Astrocyte (in vitro differentiated cells and primary cell): ENCODE measurements at regions not wholly inside any gene's neighbourhood (a gene's known extent, or its start where the extent isn't known, plus 50 kb on each side); places are given as distances from the start of the nearest gene placed in this dataset.

Source experiments
- DNase-seq: peaks from one replicate; pipeline ENCODE4 v3.0.0-alpha.2; 2010; ENCODE audit warnings: low read depth
- FAIRE-seq: peaks from 2 replicates; lab custom pipeline; 2011; peaks lifted over from hg19 to GRCh38; lab: Jason Lieb, UNC
- H2AFZ ChIP-seq: 2 replicates; pipeline ENCODE4 v1.6.0; 2012; ENCODE audit warnings: low read depth, low read length, inconsistent platforms
- H3K27ac ChIP-seq: 2 replicates; pipeline ENCODE4 v1.5.1; 2011; ENCODE audit warnings: low read depth, low read length, inconsistent platforms
- H3K27me3 ChIP-seq: 2 replicates; pipeline ENCODE4 v1.6.0; 2011; ENCODE audit warnings: low read length, inconsistent platforms; ENCODE audit not compliant: insufficient read depth
- H3K36me3 ChIP-seq: 2 replicates; pipeline ENCODE4 v1.5.1; 2011; ENCODE audit warnings: low read length, inconsistent platforms; ENCODE audit not compliant: insufficient read depth
- H3K4me1 ChIP-seq: 2 replicates; pipeline ENCODE4 v1.5.1; 2011; ENCODE audit warnings: low read length, inconsistent platforms; ENCODE audit not compliant: insufficient read depth
- H3K4me2 ChIP-seq: 2 replicates; pipeline ENCODE4 v1.6.0; 2012; ENCODE audit warnings: low read length, inconsistent platforms
- H3K4me3 ChIP-seq: 2 replicates; pipeline ENCODE4 v1.5.1; 2011; ENCODE audit warnings: low read depth, mild to moderate bottlenecking, low read length, inconsistent platforms; ENCODE audit not compliant: insufficient read depth
- H3K79me2 ChIP-seq: 2 replicates; pipeline ENCODE4 v1.6.0; 2012; ENCODE audit warnings: mild to moderate bottlenecking, low read length, inconsistent platforms; ENCODE audit not compliant: insufficient read depth
- H3K9ac ChIP-seq: 2 replicates; pipeline ENCODE4 v1.6.0; 2012; ENCODE audit warnings: mild to moderate bottlenecking, low read length, inconsistent platforms
- H3K9me3 ChIP-seq: 2 replicates; pipeline ENCODE4 v1.5.1; 2012; ENCODE audit warnings: low read depth, mild to moderate bottlenecking, low read length, inconsistent platforms; ENCODE audit not compliant: insufficient read depth
- H4K20me1 ChIP-seq: 2 replicates; pipeline ENCODE4 v1.6.0; 2012; ENCODE audit warnings: low read length, inconsistent platforms; ENCODE audit not compliant: insufficient read depth
- H3K27ac Mint-ChIP-seq: one replicate; pipeline ENCODE4 v1.8.0; 2021; ENCODE audit warnings: mild to moderate bottlenecking, mixed read lengths; ENCODE audit not compliant: unreplicated experiment
- H3K27me3 Mint-ChIP-seq: one replicate; pipeline ENCODE4 v1.8.0; 2021; ENCODE audit warnings: low read depth, mixed read lengths; ENCODE audit not compliant: unreplicated experiment
- H3K36me3 Mint-ChIP-seq: one replicate; pipeline ENCODE4 v1.8.0; 2021; ENCODE audit warnings: low read depth, mixed read lengths; ENCODE audit not compliant: unreplicated experiment
- H3K4me1 Mint-ChIP-seq: one replicate; pipeline ENCODE4 v1.8.0; 2021; ENCODE audit warnings: low read depth, mixed read lengths; ENCODE audit not compliant: unreplicated experiment
- H3K4me3 Mint-ChIP-seq: one replicate; pipeline ENCODE4 v1.8.0; 2021; ENCODE audit warnings: mild to moderate bottlenecking, moderate library complexity, mixed read lengths; ENCODE audit not compliant: unreplicated experiment
- H3K9me3 Mint-ChIP-seq: one replicate; pipeline ENCODE4 v1.8.0; 2021; ENCODE audit warnings: mild to moderate bottlenecking, mixed read lengths; ENCODE audit not compliant: unreplicated experiment
- EZH2 ChIP-seq: IDR thresholded peaks from 2 replicates; pipeline ENCODE4 v1.6.1; 2012; ENCODE audit warnings: mild to moderate bottlenecking, low read length, inconsistent platforms; ENCODE audit not compliant: insufficient read depth
- TF ChIP-seq, protein P1 (sequence below): IDR thresholded peaks from 2 replicates; pipeline ENCODE4 v1.5.1; 2011; ENCODE audit warnings: low read depth, mild to moderate bottlenecking, inconsistent platforms, low read length, moderate library complexity; ENCODE audit not compliant: insufficient read depth

DNA sequence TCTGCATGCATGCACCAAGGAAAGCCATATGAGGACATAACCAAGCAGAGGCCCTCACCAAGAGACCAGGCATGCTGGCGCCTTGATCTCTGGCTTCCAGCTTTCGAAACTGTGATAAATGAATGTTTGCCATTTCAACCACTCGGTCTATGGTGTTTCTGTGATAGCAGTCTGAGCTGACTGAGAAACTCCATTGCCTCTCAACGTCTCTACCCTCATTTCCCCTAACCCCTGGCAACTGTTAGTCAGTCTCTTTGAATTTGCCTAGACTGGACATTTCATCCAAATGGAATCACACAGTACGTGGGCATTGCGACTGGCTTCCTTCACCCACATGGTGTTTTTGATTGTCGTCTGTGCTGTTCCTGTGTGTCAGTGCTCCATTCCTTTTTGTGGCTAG is 88.0 kb upstream of the MPHOSPH6 start:
- Histone ChIP-seq H3K4me3 (no peak overlapping the region), H3K9me3 (no peaks in the 10 kb centered on the region), H3K27me3 (peaks cover 27% of the 10 kb centered on the region), H3K36me3 (no peaks in the 10 kb centered on the region), H3K27ac (no peak overlapping the region), H2AFZ (no peak overlapping the region), H3K79me2 (no peaks in the 10 kb centered on the region), H3K4me2 (no peak overlapping the region), H3K9ac (no peak overlapping the region), H3K4me1 (no peaks in the 10 kb centered on the region), H4K20me1 (no peaks in the 10 kb centered on the region)
- Mint-ChIP-seq H3K4me1 (no peaks in the 10 kb centered on the region), H3K36me3 (no peaks in the 10 kb centered on the region), H3K4me3 (no peak overlapping the region), H3K9me3 (peaks cover 3% of the 10 kb centered on the region), H3K27me3 (peaks cover 37% of the 10 kb centered on the region), H3K27ac (no peak overlapping the region)
- TF ChIP-seq EZH2, result no peak
- TF ChIP-seq, protein P1, sequence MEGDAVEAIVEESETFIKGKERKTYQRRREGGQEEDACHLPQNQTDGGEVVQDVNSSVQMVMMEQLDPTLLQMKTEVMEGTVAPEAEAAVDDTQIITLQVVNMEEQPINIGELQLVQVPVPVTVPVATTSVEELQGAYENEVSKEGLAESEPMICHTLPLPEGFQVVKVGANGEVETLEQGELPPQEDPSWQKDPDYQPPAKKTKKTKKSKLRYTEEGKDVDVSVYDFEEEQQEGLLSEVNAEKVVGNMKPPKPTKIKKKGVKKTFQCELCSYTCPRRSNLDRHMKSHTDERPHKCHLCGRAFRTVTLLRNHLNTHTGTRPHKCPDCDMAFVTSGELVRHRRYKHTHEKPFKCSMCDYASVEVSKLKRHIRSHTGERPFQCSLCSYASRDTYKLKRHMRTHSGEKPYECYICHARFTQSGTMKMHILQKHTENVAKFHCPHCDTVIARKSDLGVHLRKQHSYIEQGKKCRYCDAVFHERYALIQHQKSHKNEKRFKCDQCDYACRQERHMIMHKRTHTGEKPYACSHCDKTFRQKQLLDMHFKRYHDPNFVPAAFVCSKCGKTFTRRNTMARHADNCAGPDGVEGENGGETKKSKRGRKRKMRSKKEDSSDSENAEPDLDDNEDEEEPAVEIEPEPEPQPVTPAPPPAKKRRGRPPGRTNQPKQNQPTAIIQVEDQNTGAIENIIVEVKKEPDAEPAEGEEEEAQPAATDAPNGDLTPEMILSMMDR, result no peak
- no peak for DNase-seq
- no peak for FAIRE-seq

DNA sequence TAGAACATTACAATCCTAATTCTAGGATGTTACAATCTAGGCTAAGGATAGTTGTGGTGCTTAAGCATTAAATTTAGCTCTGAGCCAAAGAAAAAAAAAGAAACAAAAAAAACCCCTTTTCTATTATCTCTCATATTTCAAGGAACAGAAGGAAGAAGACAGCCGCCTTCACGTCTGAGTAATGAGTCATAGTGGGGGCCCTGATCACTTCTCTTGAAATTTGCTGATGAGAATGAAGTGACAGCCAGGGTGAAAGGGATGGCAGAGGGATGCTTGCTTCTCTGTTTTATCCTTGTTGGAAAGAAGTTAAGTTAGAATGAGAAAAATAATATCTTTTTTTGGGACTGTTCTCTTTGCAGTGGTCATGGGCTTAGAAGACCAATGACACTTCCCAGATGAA is 82.6 kb upstream of the MPHOSPH6 start:
- TF ChIP-seq EZH2, result no peak
- TF ChIP-seq, protein P1, result no peak
- no peak overlapping the region for H3K4me2 ChIP-seq
- no peak for DNase-seq
- no peaks in the 10 kb centered on the region for H3K4me1 ChIP-seq
- H3K27me3 Mint-ChIP-seq, result peaks cover 14% of the 10 kb centered on the region
- no peak overlapping the region for H3K27ac ChIP-seq
- no peaks in the 10 kb centered on the region for H3K9me3 Mint-ChIP-seq
- no peaks in the 10 kb centered on the region for H3K4me1 Mint-ChIP-seq
- no peaks in the 10 kb centered on the region for H3K79me2 ChIP-seq
- no peak for FAIRE-seq
- no peak overlapping the region for H2AFZ ChIP-seq
- no peaks in the 10 kb centered on the region for H3K9me3 ChIP-seq
- no peaks in the 10 kb centered on the region for H3K36me3 ChIP-seq
- no peak overlapping the region for H3K9ac ChIP-seq
- H4K20me1 ChIP-seq, result no peaks in the 10 kb centered on the region
- H3K4me3 ChIP-seq, result no peak overlapping the region
- no peak overlapping the region for H3K4me3 Mint-ChIP-seq
- H3K27ac Mint-ChIP-seq, result no peak overlapping the region
- peaks cover 13% of the 10 kb centered on the region for H3K27me3 ChIP-seq
- no peaks in the 10 kb centered on the region for H3K36me3 Mint-ChIP-seq

DNA sequence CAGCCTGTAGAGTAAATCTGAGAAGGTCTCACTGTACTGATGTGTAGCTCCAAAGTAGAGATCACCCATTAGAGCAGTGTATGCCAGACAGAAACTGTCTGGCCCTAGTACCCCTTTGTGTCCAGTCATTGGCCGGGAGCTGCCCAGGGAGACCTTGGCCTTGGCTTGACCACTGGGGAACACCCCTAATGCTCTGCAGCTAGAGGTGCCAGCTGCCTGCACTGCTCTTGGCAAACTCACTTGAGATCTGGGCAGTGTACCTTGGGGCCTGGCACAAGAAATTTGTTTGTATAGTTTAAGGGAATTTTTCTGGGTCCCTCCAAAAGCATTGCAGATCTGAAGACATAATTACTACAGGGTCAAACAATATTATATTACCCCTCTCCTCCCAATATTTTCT is 78.7 kb upstream of the MPHOSPH6 start:
- H3K27me3 ChIP-seq, result peaks cover 6% of the 10 kb centered on the region
- no peaks in the 10 kb centered on the region for H3K36me3 ChIP-seq
- Mint-ChIP-seq H3K4me1 (peaks cover 4% of the 10 kb centered on the region), H3K36me3 (no peaks in the 10 kb centered on the region), H3K27ac (no peak overlapping the region), H3K4me3 (no peak overlapping the region), H3K27me3 (peaks cover 12% of the 10 kb centered on the region), H3K9me3 (peaks cover 6% of the 10 kb centered on the region)
- H2AFZ ChIP-seq, result no peak overlapping the region
- H3K4me2 ChIP-seq, result no peak overlapping the region
- DNase-seq (no peak), FAIRE-seq (no peak)
- no peaks in the 10 kb centered on the region for H3K4me1 ChIP-seq
- H3K9ac ChIP-seq, result no peak overlapping the region
- H3K4me3 ChIP-seq, result no peak overlapping the region
- no peaks in the 10 kb centered on the region for H3K9me3 ChIP-seq
- TF ChIP-seq EZH2, result no peak
- TF ChIP-seq, protein P1, result no peak
- H3K79me2 ChIP-seq, result no peaks in the 10 kb centered on the region
- H3K27ac ChIP-seq, result no peak overlapping the region
- H4K20me1 ChIP-seq, result no peaks in the 10 kb centered on the region
